ENCODE measurements at regions not wholly inside any gene's neighbourhood (a gene's known extent, or its start where the extent isn't known, plus 50 kb on each side); places are given as distances from the start of the nearest gene placed in this dataset.

DNA sequence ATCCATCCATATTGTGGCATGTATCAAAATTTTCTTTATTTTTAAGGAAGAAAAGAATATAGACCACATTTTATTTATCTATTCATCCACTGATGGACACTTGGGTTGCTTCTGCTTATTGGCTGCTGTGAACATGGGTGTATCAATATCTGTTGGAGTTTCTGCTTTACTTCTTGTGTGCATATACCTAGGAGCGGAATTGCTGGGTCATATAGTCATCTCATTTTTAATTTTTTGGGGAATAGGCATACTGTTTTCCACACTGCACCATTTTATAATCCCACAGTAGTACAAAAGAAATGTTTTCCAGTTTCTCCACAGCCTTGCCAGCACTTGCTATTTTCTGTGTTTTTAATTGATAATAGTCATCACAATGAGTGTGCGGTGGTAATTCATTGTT, 197.2 kb downstream of the ACKR3 start:
- Histone ChIP-seq H3F3A (replicated peaks; ENCODE audit: insufficient read depth) (no peaks in the 10 kb centered on the region), H3K9me3 (no peaks in the 10 kb centered on the region), H3K36me3 (replicated peaks in 1 of 2; ENCODE audit: control insufficient read depth in 1 of 2, insufficient read depth in 2 of 2, low read length in 1 of 2) (no peaks in the 10 kb centered on the region), H3K27me3 (ENCODE audit: insufficient read depth) (no peaks in the 10 kb centered on the region; the same call in 1 of the 2 replicates), H3K4me2 (no peak overlapping the region), H3K79me2 (ENCODE audit: insufficient read depth) (no peaks in the 10 kb centered on the region), H2AFZ (ENCODE audit: low read depth) (no peak overlapping the region), H3K4me3 (ENCODE audit: low read depth in 2 of 2, low read length in 1 of 2) (no peak overlapping the region), H3K4me1 (ENCODE audit: control insufficient read depth in 1 of 2, insufficient read depth in 2 of 2, low read depth in 1 of 2, low read length in 1 of 2) (peaks cover 0 to 8% of the 10 kb centered on the region in 2 experiments; a peak in 1 of 4 replicates), H3K27ac (ENCODE audit: low read depth in 2 of 2, low read length in 1 of 2) (no peak overlapping the region), H3K9ac (no peak overlapping the region), H4K20me1 (ENCODE audit: insufficient read depth) (no peaks in the 10 kb centered on the region), H3K9me2 (no peaks in the 10 kb centered on the region)
- DNase-seq = no peak
- WGBS (ENCODE audit: low lambda C conversion rate) = 73% methylated on average over 2 of the region's 2 CpGs
- POLR2A ChIA-PET = no interaction called here
- CTCF ChIA-PET = no interaction called here
- TF ChIP-seq FOXJ3 (CRISPR knock-in tag; IDR thresholded peaks at IDR 0.05) (no peak), FOXM1 (IDR thresholded peaks at IDR 0.05; ENCODE audit: low read depth) (no peak)

DNA sequence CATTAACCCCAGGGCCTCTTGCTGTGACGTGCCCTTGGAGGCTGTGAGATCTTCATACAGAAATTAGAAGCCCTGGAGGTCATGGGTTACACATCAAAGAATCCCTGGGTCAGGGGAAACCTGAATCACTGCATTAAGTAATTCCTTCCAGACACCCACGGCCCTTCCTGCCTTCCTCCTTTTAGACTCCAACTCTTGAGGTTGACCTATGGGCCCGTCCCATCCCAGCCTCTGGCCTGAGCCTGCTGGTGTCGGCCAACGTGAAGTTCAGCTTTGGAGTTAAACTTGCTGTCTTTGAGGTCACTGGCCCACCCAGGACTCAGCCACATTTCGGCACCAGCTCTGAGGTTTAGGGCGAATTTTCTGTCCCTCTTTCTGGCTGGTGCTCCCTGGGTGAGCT, 198.3 kb downstream of the ACKR3 start:
- Histone ChIP-seq H3K27ac (ENCODE audit: low read depth in 2 of 2, low read length in 1 of 2) (no peak overlapping the region), H4K20me1 (ENCODE audit: insufficient read depth) (no peaks in the 10 kb centered on the region), H3K27me3 (ENCODE audit: insufficient read depth) (no peaks in the 10 kb centered on the region; the same call in 1 of the 2 replicates), H3K79me2 (ENCODE audit: insufficient read depth) (no peaks in the 10 kb centered on the region), H3K4me1 (ENCODE audit: control insufficient read depth in 1 of 2, insufficient read depth in 2 of 2, low read depth in 1 of 2, low read length in 1 of 2) (peaks cover 0 to 8% of the 10 kb centered on the region in 2 experiments; a peak in 1 of 4 replicates), H2AFZ (ENCODE audit: low read depth) (no peak overlapping the region), H3K9ac (no peak overlapping the region), H3K4me3 (ENCODE audit: low read depth in 2 of 2, low read length in 1 of 2) (no peak overlapping the region), H3K4me2 (no peak overlapping the region), H3K36me3 (replicated peaks in 1 of 2; ENCODE audit: control insufficient read depth in 1 of 2, insufficient read depth in 2 of 2, low read length in 1 of 2) (no peaks in the 10 kb centered on the region), H3F3A (replicated peaks; ENCODE audit: insufficient read depth) (no peaks in the 10 kb centered on the region), H3K9me3 (no peaks in the 10 kb centered on the region), H3K9me2 (no peaks in the 10 kb centered on the region)
- no peak for DNase-seq
- CTCF ChIA-PET = no interaction called here
- TF ChIP-seq NFIC (IDR thresholded peaks at IDR 0.05; ENCODE audit: borderline replicate concordance) = no peak
- TF ChIP-seq FOSL2 (IDR thresholded peaks at IDR 0.05; ENCODE audit: borderline replicate concordance, low read depth) = no peak
- no peak for TF ChIP-seq FOXJ3 (CRISPR knock-in tag; IDR thresholded peaks at IDR 0.05)
- TF ChIP-seq, protein P1, sequence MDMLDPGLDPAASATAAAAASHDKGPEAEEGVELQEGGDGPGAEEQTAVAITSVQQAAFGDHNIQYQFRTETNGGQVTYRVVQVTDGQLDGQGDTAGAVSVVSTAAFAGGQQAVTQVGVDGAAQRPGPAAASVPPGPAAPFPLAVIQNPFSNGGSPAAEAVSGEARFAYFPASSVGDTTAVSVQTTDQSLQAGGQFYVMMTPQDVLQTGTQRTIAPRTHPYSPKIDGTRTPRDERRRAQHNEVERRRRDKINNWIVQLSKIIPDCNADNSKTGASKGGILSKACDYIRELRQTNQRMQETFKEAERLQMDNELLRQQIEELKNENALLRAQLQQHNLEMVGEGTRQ (IDR thresholded peaks at IDR 0.05; ENCODE audit: borderline replicate concordance, low read depth, low read length) = no peak
- no peak for TF ChIP-seq TCF12 (IDR thresholded peaks at IDR 0.05)
- TF ChIP-seq, protein P2, sequence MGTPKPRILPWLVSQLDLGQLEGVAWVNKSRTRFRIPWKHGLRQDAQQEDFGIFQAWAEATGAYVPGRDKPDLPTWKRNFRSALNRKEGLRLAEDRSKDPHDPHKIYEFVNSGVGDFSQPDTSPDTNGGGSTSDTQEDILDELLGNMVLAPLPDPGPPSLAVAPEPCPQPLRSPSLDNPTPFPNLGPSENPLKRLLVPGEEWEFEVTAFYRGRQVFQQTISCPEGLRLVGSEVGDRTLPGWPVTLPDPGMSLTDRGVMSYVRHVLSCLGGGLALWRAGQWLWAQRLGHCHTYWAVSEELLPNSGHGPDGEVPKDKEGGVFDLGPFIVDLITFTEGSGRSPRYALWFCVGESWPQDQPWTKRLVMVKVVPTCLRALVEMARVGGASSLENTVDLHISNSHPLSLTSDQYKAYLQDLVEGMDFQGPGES (IDR thresholded peaks at IDR 0.05; ENCODE audit: low read depth, low read length) = no peak
- TF ChIP-seq MEF2A (IDR thresholded peaks at IDR 0.05; ENCODE audit: borderline replicate concordance, low read depth) = no peak
- TF ChIP-seq GATA2 (CRISPR knock-in tag; IDR thresholded peaks at IDR 0.05) = no peak
- TF ChIP-seq RXRA (IDR thresholded peaks at IDR 0.05; ENCODE audit: borderline replicate concordance, low read depth) = no peak
- TF ChIP-seq, protein P3, sequence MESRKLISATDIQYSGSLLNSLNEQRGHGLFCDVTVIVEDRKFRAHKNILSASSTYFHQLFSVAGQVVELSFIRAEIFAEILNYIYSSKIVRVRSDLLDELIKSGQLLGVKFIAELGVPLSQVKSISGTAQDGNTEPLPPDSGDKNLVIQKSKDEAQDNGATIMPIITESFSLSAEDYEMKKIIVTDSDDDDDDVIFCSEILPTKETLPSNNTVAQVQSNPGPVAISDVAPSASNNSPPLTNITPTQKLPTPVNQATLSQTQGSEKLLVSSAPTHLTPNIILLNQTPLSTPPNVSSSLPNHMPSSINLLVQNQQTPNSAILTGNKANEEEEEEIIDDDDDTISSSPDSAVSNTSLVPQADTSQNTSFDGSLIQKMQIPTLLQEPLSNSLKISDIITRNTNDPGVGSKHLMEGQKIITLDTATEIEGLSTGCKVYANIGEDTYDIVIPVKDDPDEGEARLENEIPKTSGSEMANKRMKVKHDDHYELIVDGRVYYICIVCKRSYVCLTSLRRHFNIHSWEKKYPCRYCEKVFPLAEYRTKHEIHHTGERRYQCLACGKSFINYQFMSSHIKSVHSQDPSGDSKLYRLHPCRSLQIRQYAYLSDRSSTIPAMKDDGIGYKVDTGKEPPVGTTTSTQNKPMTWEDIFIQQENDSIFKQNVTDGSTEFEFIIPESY (IDR thresholded peaks at IDR 0.05; ENCODE audit: borderline replicate concordance, low read depth) = no peak
- no peak for TF ChIP-seq ELF1 (IDR thresholded peaks at IDR 0.05)
- no peak for TF ChIP-seq EZH2phosphoT487 (IDR thresholded peaks at IDR 0.05; ENCODE audit: borderline replicate concordance, low read depth)
- TF ChIP-seq EP300 (IDR thresholded peaks at IDR 0.05; ENCODE audit: borderline replicate concordance in 1 of 2, low read depth in 1 of 2, low read length in 1 of 2) = no peak
- TF ChIP-seq, protein P4, sequence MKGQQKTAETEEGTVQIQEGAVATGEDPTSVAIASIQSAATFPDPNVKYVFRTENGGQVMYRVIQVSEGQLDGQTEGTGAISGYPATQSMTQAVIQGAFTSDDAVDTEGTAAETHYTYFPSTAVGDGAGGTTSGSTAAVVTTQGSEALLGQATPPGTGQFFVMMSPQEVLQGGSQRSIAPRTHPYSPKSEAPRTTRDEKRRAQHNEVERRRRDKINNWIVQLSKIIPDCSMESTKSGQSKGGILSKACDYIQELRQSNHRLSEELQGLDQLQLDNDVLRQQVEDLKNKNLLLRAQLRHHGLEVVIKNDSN (IDR thresholded peaks at IDR 0.05; ENCODE audit: borderline replicate concordance, low read depth) = no peak
- TF ChIP-seq RCOR1 (IDR thresholded peaks at IDR 0.05; ENCODE audit: low read length) = no peak
- no peak for TF ChIP-seq YY1 (IDR thresholded peaks at IDR 0.05; ENCODE audit: low read depth)
- TF ChIP-seq RFX5 (IDR thresholded peaks at IDR 0.05; ENCODE audit: low read length) = no peak
- TF ChIP-seq, protein P5, sequence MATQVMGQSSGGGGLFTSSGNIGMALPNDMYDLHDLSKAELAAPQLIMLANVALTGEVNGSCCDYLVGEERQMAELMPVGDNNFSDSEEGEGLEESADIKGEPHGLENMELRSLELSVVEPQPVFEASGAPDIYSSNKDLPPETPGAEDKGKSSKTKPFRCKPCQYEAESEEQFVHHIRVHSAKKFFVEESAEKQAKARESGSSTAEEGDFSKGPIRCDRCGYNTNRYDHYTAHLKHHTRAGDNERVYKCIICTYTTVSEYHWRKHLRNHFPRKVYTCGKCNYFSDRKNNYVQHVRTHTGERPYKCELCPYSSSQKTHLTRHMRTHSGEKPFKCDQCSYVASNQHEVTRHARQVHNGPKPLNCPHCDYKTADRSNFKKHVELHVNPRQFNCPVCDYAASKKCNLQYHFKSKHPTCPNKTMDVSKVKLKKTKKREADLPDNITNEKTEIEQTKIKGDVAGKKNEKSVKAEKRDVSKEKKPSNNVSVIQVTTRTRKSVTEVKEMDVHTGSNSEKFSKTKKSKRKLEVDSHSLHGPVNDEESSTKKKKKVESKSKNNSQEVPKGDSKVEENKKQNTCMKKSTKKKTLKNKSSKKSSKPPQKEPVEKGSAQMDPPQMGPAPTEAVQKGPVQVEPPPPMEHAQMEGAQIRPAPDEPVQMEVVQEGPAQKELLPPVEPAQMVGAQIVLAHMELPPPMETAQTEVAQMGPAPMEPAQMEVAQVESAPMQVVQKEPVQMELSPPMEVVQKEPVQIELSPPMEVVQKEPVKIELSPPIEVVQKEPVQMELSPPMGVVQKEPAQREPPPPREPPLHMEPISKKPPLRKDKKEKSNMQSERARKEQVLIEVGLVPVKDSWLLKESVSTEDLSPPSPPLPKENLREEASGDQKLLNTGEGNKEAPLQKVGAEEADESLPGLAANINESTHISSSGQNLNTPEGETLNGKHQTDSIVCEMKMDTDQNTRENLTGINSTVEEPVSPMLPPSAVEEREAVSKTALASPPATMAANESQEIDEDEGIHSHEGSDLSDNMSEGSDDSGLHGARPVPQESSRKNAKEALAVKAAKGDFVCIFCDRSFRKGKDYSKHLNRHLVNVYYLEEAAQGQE (IDR thresholded peaks at IDR 0.05; ENCODE audit: low read depth, low read length) = no peak
- no peak for TF ChIP-seq NRF1 (IDR thresholded peaks at IDR 0.05; ENCODE audit: low read depth, low read length)
- WGBS (ENCODE audit: low lambda C conversion rate) = 48% methylated on average over 6 of the region's 7 CpGs
- POLR2A ChIA-PET = no interaction called here
